Iris pigment epithelial cell (primary cell): ENCODE measurements at regions not wholly inside any gene's neighbourhood (a gene's known extent, or its start where the extent isn't known, plus 50 kb on each side); places are given as distances from the start of the nearest gene placed in this dataset.
"Not testable (repeated sequence)": the region's sequence is repeated elsewhere in the genome, so short reads cannot be mapped to it uniquely, and the experiment has no call there.

ENCODE experiments used
- DNase-seq: peaks from one replicate; pipeline ENCODE4 v3.0.0-alpha.2; 2011; ENCODE audit warnings: low read depth

DNA sequence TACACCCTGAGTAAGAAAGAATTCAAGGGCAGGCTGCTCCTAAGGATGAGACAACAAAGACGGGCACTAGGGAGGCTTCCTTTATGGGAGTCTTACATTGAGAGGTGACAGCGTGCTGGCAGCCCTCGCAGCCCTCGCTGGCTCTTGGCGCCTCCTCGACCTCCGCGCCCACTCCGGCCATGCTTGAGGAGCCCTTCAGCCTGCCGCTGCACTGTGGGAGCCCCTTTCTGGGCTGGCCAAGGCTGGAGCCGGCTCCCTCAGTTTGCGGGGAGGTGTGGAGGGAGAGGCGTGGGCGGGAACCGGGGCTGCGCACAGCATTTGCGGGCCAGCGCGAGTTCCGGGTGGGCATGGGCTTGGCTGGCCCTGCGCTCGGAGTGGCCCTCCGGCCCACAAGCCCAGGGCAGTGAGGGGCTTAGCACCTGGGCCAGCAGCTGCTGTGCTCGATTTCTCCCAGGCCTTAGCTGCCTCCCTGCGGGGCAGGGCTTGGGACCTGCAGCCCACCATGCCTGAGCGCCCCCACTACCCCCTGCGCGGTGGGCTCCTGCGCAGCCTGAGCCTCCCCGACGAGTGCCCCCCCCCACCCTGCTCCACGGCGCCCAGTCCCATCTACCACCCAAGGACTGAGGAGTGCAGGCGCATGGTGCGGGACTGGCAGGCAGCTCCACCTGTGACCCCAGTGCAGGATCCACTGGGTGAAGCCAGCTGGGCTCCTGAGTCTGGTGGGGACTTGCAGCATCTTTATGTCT is 75.3 kb downstream of the BARX1 start:
- DNase-seq = not testable (repeated sequence)

DNA sequence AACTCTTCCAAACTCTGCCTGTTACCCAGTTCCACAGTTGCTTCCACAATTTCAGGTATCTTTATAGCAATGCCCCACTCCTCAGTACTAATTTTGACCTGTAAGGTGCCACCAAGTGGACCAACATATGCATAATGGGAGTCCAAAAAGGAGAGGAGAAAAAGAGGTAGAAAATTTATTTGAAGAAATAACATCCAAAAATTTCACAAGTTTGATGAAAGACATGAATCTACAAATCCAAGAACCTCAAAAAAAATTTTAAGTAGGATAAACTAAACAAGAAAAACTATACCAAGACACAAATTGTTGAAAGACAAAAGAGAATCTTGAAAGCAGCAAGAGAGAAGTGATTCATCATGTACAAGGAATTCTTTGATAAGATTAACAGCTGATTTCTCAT is 79.8 kb downstream of the BARX1 start:
- DNase-seq = no peak

DNA sequence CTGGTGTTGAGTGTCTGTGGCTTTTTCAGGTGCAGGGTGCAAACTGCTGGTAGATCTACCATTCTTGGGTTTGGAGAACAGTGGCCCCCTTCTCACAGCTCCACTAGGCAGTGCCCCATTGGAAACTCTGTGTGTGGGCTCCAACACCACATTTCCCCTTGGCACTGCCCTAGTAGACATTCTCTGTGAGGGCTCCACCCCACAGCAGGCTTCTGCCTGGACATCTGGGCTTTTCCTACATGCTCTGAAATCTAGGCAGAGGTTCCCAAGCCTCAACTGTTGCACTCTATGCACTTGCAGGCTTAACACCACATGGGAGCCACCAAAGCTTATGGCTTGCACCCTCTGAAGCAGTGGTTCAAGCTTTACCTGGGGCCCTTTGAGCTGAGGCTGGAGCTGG is 80.9 kb downstream of the BARX1 start:
- DNase-seq = no peak

DNA sequence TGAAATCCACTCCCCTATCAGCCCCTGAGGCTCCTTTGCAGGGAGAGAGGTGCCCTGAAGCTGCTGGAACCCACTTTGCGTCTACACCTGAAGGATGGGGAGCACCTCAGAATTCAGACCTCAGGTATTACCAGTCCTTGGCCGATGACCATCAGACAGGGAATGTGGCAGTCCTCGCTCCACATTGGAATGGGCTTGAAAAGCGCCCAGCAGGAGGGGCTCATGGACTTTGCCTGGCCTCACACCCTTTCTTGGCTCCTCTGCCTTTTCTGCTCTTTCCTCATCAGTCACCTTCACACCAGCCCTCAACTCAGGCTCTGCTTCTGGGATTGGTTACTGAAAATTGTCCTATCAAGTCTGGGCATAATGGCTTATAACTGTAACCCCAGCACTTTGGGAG is 83.9 kb downstream of the BARX1 start:
- DNase-seq = no peak

- DNase-seq = no peak
Observed at GRCh38 chr9:93869863-93870262, 85.3 kb downstream of the BARX1 start.

GRCh38 chr9:93869088-93869487 is 86.1 kb downstream of the BARX1 start:
- DNase-seq = no peak

DNA sequence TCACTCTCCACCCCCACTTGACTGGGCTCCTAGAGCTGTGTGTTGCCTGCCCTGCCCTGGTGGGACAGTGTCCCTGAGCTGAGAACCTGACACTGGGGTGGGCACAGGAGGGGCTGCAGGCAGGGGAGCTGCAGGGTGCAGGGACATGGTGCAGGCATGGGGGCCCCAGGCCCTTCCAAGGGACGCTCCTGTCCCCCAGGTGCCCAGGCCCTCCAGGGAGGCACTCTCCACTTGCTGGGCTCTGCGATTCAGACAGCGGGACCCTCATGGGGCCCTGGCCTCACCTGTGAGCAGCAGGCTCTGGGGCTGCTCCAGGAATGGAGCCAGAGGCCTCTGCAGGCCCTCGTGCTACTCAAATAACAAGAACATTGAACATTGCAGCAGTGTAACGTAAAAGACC is 89.4 kb downstream of the BARX1 start:
- DNase-seq = no peak

DNA sequence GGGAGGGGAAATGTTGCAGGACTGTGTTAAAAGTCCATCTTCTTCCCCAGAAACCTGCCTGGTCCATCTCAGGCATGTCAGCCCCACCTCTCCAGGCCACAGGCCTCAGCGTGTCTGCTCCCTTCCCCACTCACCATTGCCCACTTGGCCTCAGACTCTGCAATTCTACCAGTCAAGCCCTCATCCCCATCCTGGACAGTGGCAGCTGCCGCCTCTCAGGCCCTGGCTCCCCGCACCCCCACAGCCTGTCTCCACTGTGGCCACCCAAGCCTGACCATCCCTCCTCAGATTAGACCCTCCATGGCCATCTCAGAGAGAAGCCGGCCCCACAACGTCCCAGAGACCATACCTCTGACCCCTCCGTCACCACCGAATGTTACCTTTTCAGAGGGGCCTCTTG is 89.9 kb downstream of the BARX1 start:
- no peak for DNase-seq

DNA sequence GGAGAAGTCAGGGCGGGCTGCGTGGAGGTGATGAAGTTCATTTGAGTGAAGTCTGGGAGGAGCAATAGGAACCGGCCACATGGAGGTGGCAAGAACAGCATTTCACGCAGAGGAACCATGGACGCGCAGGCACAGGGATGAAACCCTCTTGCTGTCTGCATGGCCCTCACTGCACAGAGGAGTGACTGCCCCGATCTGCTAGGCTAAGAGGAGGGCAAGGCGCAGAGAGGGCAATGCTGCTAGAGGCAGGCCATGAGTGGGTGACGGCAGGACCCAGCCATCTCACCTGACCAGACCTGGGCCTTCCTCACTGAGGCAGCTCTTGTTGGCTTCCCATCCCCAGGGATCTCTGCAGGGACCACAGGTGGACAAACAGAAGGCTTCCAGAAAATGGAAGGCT is 90.3 kb downstream of the BARX1 start:
- no peak for DNase-seq

DNA sequence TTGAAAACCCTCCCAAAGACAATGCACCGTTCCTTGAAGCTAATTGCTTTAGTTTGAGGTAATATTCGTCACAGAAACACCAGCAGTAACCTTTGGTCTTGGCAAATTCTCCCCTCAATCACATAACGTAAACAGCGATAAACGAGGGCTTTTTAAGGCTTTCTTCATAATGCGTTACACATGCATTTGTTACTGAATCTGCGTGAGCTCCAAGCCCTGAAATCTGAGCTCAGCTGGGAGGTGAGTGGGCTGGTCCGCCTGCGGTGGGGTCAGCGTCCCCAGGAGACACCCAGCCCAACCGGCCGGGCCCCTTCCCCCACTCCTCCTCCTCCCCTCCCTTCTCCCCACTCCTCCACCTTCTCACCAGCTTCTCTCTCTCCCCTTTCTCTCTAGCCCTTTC is 91.1 kb downstream of the BARX1 start:
- no peak for DNase-seq

DNA sequence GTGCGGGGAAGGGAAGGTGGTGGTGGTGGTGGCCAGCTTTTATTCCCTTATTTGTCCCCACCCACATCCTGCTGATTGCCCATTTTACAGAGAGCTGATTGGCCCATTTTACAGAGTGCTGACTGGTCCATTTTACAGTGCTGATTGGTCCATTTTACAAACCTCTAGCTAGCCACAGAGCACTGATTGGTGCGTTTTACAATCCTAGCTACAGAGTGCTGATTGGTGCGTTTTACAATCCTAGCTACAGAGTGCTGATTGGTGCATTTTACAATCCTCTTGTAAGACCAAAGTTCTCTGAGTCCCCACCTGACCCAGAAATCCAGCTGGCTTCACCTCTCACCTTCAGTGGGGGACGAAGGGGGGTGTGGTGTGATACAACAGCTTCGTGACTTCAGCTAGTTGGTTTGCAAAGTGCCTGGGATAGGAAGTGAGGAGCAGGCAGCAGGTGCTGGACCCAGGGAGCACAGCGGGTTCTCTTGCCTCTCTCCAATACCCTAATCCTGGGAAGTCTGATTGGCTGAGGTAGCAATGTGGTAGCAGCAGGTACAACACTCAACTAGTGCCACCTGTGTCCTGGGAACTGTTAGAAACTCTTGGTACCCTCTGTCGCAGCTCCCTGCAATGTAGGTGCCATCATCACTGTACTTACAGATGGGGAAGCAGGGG is 92.1 kb downstream of the BARX1 start:
- DNase-seq = no peak

- no peak for DNase-seq
Observed at GRCh38 chr9:93861736-93862358, 93.3 kb downstream of the BARX1 start.

DNA sequence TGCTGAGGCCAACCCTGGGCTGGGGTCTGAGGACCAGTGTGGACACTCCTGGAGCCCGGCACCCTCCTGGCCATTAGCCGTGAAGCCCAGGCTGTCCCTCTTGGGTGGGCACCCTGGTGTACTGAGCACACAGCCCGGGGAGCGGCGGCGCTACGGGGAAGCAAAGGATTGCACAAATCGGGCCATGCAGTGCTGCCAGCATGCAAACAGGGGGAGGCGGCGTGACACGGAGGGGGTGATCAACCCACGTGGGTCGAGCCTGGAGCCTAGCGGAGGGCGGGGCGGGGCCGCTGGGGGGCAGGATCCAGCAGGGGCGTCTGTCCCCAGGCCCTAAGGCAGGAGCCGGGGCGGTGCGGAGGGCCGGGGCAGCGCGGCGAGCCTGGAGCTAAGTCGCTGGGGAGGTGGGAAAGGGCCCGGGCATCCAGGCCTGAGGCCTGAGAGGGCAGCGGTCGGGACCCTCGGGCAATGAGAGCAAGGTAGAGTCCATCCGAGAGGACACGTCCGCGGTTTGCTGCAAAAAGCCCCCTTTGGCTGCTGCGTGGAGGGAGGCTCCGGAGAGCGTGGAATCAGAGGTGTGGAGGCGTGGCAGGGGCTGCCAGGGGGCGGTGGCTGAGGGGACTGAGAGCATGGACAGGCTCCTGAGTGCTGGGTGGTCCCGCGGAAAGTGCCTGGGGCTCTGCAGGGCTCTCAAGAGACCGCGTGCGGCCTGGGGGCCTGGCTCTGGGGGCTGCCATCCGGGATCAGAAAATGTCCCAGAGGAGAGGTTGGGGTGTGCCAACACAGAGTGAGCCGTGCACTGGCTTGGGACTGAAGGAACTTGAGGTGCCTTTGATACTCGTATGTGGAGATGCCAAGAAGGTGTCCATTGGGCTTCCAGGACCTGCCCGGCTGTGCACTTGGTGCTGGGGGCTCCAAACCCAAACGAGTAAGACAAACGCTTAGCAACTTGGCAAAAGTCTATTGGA is 94.2 kb downstream of the BARX1 start:
- DNase-seq = no peak

DNA sequence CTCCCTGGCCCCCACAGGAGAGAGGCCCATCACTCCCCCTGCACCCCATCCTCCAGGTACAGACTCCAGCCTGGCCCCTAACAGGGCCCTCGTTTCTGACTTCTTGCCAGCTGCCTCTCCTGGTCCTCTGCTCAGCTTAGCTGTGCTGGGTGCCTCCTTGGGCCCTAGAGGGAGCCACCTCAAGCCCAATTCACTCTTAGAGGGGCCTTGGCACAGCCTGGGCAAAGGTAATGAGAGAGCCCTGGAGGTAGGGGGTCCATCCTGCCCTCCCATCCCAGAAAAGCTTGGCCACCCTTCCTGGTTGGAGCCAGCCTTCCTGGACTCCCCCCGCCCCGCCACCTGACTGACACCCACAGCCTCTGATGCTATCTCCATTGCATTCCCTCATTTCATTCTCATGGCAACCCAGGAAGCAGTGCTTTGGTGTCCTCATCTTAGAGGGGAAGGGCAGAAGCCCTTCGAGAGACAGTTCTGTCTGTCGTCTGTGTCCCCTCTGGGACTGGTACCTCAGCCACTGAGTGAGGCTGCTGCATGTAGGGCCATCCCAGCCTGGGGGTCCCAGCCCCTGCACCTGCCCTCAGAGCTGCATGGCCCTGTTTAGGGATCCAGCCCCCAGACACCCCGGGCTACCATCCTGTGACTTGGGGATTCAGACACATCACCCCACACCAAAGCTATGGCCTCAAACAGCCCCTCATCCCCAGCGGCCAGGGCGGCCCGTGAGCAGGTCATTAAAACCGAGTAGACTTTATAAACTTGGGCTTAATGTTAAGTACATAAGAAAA is 95.5 kb downstream of the BARX1 start:
- DNase-seq = no peak

DNA sequence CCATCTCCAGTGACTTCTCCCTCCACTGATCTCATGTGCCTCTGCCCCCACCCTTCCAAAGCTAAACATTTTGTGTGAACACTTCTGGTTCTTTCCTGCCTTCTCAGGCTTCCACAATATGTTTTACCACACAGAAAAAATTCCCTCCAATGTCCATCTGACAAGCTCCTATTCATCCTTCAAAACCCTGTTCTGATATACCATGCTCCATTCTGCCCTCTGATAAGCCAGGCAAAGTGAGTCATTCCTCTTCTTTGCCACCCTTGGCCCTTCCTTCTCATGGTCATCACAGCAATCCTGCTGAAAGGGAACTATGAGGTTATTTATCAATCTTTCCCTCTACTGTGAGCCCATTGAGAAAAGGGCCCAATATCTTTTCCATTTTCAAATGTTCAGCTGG is 97.6 kb downstream of the BARX1 start:
- no peak for DNase-seq

- no peak for DNase-seq
Observed at GRCh38 chr9:93852728-93853127, 102.4 kb downstream of the BARX1 start.

DNA sequence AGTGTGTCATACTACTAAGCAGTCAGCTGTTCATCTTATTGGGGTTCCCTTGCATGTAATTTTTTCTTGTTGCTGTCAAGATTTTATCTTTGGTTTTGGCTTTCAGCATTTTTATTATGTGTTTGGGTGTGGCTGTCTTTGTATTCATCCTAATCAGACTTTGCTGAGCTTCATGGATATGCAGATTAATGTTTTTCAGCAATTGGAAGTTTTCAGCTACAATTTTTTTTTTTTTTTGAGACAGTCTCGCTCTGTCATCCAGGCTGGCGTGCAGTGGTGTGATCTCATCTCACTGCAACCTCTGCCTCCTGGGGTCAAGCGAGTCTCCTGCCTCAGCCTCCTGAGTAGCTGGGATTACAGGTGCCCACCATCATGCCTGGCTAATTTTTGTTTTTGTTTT is 108.8 kb downstream of the BARX1 start:
- no peak for DNase-seq

DNA sequence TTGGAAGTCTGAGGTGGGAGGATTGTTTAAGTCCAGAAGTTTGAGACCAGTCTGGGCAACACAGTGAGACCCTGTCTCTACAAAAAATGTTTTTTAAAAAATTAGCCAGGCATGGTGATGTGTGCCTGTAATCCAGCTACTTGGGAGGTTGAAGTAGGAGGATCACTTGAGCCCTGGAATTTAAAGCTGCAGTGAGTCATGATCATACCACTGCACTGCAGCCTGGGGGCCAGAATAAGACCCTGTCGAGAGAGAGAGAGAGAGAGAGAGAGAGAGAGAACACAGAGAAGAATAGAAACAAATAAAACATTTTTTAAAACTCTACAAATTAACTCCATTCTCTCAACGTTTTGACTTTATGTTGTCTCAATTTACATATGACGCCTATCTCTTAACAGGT is 111.8 kb downstream of the BARX1 start:
- DNase-seq = no peak

- no peak for DNase-seq
Observed at GRCh38 chr9:93830606-93831005, 124.5 kb downstream of the BARX1 start.

- no peak for DNase-seq
Observed at GRCh38 chr9:93830012-93830596, 125.1 kb downstream of the BARX1 start.
